Thymus (tissue), 11 donors: ENCODE measurements at regions not wholly inside any gene's neighbourhood (a gene's known extent, or its start where the extent isn't known, plus 50 kb on each side); places are given as distances from the start of the nearest gene placed in this dataset.

Experiments
- DNase-seq, 9 donors: peaks; one replicate each; pipeline ENCODE4 v3.0.0-alpha.2; 2013; ENCODE audit warnings: low spot score in 9 of 9, low read depth in 6 of 9, missing footprints in 1 of 9
- H3K27ac ChIP-seq, 2 donors: one replicate each; pipeline ENCODE4 v1.5.1; 2013; ENCODE audit warnings: control low read depth in 1 of 2, low read depth in 1 of 2, low read length in 1 of 2, mild to moderate bottlenecking in 1 of 2, moderate library complexity in 1 of 2
- H3K27me3 ChIP-seq, 2 donors: one replicate each; pipeline ENCODE4 v1.5.1; 2013; ENCODE audit warnings: low read length in 1 of 2; ENCODE audit not compliant: control insufficient read depth in 2 of 2, insufficient read depth in 1 of 2
- H3K36me3 ChIP-seq, 2 donors: one replicate each; pipeline ENCODE4 v1.5.1; 2013; ENCODE audit warnings: low read length in 1 of 2, mild to moderate bottlenecking in 1 of 2, moderate library complexity in 1 of 2; ENCODE audit not compliant: control insufficient read depth in 2 of 2, insufficient read depth in 2 of 2
- H3K4me1 ChIP-seq, 2 donors: one replicate each; pipeline ENCODE4 v1.5.1; 2013; ENCODE audit warnings: low read length in 2 of 2; ENCODE audit not compliant: control insufficient read depth in 2 of 2, insufficient read depth in 2 of 2
- H3K4me3 ChIP-seq, 2 donors: one replicate each; pipeline ENCODE4 v1.5.1; 2013; ENCODE audit warnings: low read length in 2 of 2, control low read depth in 1 of 2, mild to moderate bottlenecking in 1 of 2
- H3K9me3 ChIP-seq, 2 donors: one replicate each; pipeline ENCODE4 v1.5.1; 2013; ENCODE audit warnings: low read length in 1 of 2, mild to moderate bottlenecking in 1 of 2; ENCODE audit not compliant: control insufficient read depth in 2 of 2, insufficient read depth in 1 of 2
- WGBS: extraction: QIAGEN DNeasy Blood & Tissue Kit; methylation state at CpG from one replicate; pipeline ENCODE4 v1.1.7; 2013; 5-methylcytosine and 5-hydroxymethylcytosine counted together
- donor health status: healthy.

DNA sequence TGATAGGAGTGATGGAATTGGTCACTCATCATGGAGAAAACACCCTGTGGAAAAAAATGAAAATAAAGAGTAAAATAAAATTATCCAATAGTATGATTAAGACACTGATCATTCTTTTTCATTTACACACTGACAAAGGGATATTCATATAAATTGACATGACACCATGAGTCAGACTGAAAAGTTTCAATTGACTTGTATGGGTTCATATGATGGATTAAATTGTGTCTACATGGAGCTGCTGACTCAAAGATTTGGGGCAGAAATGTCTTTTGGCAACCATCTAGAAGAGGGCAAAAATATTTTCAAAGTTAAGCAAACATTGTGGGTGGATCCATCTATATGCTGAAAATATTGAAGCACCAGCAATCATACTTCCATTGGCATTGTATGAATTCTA lies 153.4 kb upstream of the PPP3CA start:
- no peak for DNase-seq
- Histone ChIP-seq H3K9me3 (no peaks in the 10 kb centered on the region), H3K27ac (no peak overlapping the region), H3K36me3 (no peaks in the 10 kb centered on the region), H3K4me3 (no peak overlapping the region), H3K4me1 (no peaks in the 10 kb centered on the region), H3K27me3 (no peaks in the 10 kb centered on the region)

DNA sequence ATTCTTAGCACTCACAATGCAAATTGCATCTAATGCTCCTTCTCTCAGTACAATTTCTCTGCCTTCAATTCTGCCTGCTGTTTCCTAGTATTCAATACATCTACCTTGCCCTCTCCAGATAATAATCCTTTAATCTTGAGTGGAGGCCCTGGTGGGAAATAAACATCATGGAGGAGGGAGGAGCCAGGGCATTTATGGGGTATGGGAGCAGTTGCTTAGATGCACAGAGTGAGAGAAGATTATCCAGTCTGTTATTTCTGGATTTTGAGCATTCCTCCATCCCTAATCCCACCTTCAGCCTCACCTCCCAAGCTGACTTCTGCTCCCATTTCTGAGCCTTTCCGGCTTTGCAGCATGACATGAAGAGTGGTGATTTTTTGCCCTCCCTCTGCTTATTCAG lies 127.9 kb upstream of the PPP3CA start:
- Histone ChIP-seq H3K36me3 (no peaks in the 10 kb centered on the region), H3K27me3 (no peaks in the 10 kb centered on the region), H3K4me3 (no peak overlapping the region), H3K27ac (no peak overlapping the region), H3K4me1 (no peaks in the 10 kb centered on the region), H3K9me3 (no peaks in the 10 kb centered on the region)
- no peak for DNase-seq
- WGBS = 100% methylated on average over 1 of the region's 1 CpG

DNA sequence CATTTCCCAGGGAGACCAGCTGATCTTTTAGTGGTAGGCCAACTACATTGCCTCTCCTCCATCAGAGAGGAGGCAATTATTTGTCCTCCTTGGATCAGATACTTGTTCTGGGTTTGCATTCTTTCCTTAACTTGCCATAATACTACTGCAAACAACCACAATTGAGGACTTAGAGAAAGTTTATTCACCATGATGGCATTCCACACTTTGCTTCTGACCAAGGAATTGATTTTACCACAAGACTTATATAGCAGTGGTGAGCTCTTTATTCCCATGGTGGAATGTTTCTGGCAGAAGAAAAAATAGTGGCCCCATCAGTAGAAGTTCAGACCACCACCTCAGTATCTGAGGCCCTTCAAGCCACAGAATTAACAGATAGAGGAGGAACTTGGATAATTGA lies 123.9 kb upstream of the PPP3CA start:
- Histone ChIP-seq H3K4me3 (no peak overlapping the region), H3K27ac (no peak overlapping the region), H3K4me1 (no peaks in the 10 kb centered on the region), H3K9me3 (no peaks in the 10 kb centered on the region), H3K36me3 (no peaks in the 10 kb centered on the region), H3K27me3 (no peaks in the 10 kb centered on the region)
- no peak for DNase-seq

DNA sequence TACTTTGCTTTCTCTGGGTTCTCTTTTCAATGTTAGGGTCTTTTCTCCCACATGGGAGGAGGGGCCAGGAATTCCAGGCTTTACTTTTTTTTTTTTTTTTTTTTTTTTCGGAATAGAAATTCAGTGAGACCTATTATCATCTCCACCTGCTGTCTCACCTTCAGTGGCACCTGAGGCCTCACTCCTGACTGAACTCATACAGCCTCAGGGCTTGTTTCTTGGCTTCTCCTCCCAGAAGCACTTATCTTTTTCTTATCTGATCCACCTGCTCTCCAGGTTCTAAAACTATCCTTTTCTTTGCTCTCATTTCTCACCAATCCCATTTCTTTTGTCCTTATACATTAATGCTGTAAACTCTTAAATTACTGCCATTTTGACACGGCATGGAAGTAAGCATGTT lies 117.3 kb upstream of the PPP3CA start:
- no peaks in the 10 kb centered on the region for H3K9me3 ChIP-seq
- no peaks in the 10 kb centered on the region for H3K36me3 ChIP-seq
- H3K4me3 ChIP-seq = no peak overlapping the region
- no peaks in the 10 kb centered on the region for H3K4me1 ChIP-seq
- no peak for DNase-seq
- no peaks in the 10 kb centered on the region for H3K27me3 ChIP-seq
- WGBS = 42% methylated on average over 2 of the region's 2 CpGs
- H3K27ac ChIP-seq = no peak overlapping the region

DNA sequence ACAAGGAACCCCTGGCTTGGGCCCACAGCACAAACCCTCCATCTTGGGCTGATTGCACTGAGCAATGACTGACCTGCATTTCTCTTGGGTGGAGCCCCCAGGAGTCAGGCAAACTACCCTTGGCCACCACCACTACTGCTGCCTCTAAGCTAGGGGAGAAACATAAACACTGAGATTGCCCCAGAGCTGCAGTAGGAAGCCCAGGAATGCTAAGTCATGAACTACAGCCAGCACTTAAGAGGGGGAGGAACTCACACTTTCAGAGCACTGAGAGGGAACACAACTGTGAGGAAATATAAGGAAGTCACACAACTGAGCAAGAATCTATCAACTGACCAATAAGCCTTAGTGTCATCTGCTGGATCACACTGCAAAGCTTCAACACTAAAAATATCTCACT lies 111.6 kb upstream of the PPP3CA start:
- peaks cover 0 to 12% of the 10 kb centered on the region in 2 donors for H3K9me3 ChIP-seq
- no peaks in the 10 kb centered on the region for H3K36me3 ChIP-seq
- H3K27me3 ChIP-seq = no peaks in the 10 kb centered on the region
- no peak for DNase-seq
- no peak overlapping the region for H3K27ac ChIP-seq
- H3K4me3 ChIP-seq = no peak overlapping the region
- no peaks in the 10 kb centered on the region for H3K4me1 ChIP-seq

DNA sequence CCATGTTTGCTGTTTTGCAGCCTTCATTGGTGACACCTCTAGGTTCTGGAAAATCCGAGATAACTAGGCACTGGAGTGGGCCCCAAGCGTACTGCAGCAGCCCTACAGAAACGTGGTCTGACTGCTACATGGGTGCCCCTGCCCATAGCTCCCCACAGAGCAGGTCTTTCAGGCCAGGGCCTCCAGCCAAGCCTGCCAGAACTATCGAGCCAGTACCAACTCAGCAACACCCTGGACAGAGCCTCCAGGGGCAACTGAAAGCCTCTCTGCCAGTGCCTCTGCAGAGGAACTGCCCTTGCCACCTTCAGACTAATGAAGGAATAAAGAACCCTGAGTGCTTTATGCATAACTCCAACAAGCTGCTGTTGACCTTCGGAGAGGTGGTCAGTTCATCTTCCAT lies 111.1 kb upstream of the PPP3CA start:
- Histone ChIP-seq H3K27ac (no peak overlapping the region), H3K4me1 (no peaks in the 10 kb centered on the region), H3K27me3 (no peaks in the 10 kb centered on the region), H3K36me3 (no peaks in the 10 kb centered on the region), H3K4me3 (no peak overlapping the region), H3K9me3 (peaks cover 0 to 12% of the 10 kb centered on the region in 2 donors)
- WGBS = 92% methylated on average over 5 of the region's 5 CpGs
- no peak for DNase-seq

DNA sequence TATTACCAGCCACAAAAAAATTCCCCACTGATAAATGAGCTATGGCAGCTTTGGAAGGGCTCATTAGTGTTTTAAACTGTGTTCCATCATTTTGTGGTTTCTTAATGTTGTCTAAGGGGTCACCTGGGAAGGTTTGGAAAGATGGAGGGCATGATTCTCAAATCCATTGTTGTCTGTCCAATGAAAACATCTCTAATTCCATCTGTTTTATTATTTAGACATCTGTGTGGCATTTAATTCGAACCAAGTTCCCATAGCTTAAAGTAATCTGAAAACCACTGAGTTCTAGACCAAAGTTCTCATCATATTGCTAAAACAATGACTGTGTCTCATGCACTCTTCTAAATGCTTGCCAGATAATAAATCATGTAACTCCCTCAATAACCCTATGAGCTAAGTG lies 103.8 kb upstream of the PPP3CA start:
- Histone ChIP-seq H3K27ac (no peak overlapping the region), H3K9me3 (no peaks in the 10 kb centered on the region), H3K4me1 (no peaks in the 10 kb centered on the region), H3K36me3 (no peaks in the 10 kb centered on the region), H3K4me3 (no peak overlapping the region), H3K27me3 (no peaks in the 10 kb centered on the region)
- WGBS = 82% methylated on average over 1 of the region's 1 CpG
- DNase-seq = no peak

DNA sequence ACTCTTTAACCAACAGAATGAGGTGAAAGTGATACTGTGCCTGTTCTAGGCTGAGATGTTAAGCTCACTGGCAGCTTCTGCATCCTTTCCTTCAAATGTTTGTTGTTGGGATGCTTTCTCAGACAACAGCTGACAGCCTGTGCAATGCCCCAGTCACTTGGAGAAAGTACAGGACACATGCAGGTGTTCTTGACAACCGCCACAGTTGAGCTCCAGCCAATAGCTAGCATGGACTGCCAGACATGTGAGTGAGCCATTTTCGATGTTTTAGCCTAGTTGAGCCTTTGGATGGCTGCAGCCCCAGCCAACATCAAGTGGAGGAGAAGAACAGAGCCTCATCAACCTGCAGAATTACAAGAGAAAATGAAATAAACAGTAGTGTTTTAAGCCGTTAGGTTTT lies 94.1 kb upstream of the PPP3CA start:
- H3K27ac ChIP-seq = no peak overlapping the region
- H3K4me3 ChIP-seq = no peak overlapping the region
- no peaks in the 10 kb centered on the region for H3K36me3 ChIP-seq
- H3K9me3 ChIP-seq = no peaks in the 10 kb centered on the region
- no peaks in the 10 kb centered on the region for H3K4me1 ChIP-seq
- no peak for DNase-seq
- no peaks in the 10 kb centered on the region for H3K27me3 ChIP-seq
- WGBS = 98% methylated on average over 3 of the region's 3 CpGs

DNA sequence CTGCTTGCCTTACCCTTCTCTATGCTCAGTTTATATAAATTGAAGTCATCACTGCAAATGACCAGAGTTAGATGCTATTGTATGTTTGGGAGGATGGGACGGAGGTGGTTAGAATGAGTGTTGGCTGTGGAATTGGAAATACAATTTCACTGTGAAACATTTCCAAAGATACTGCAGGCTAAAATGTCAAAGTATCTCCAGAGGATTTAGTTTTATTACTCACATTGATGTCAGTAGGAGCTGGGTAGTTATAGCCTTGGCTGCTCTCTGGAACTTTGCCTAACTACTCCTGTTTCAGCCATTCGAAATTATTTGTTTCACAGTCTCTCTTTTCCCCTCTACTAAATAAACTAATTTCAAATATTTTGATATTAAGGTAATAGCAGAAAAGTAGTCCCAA lies 92.6 kb upstream of the PPP3CA start:
- WGBS = 91% methylated on average over 2 of the region's 2 CpGs
- H3K4me3 ChIP-seq = no peak overlapping the region
- no peaks in the 10 kb centered on the region for H3K9me3 ChIP-seq
- no peaks in the 10 kb centered on the region for H3K27me3 ChIP-seq
- no peaks in the 10 kb centered on the region for H3K4me1 ChIP-seq
- H3K36me3 ChIP-seq = no peaks in the 10 kb centered on the region
- H3K27ac ChIP-seq = no peak overlapping the region
- DNase-seq = no peak

DNA sequence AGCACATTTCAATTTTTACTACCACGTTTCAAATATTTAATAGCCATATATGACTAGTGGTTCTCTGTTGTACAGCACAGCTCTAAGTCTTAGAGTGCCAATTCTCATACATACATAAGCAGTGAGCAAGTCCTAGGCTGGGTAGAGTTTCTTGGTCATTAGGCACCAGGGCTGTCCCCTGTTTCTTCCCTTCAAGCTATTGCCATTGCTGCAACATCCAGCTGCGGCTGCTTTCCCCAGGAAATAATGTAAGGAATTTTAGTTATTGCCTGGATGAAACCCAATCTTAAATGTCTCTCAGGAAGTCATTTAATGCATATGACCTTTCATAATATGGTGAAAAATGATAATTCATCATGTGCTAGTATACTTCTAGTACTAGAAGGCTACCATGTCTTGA lies 74.1 kb upstream of the PPP3CA start:
- Histone ChIP-seq H3K4me1 (peaks cover 6 to 18% of the 10 kb centered on the region in 2 donors), H3K36me3 (no peaks in the 10 kb centered on the region), H3K27ac (no peak overlapping the region), H3K27me3 (peaks cover 0 to 9% of the 10 kb centered on the region in 2 donors), H3K9me3 (peaks cover 0 to 9% of the 10 kb centered on the region in 2 donors), H3K4me3 (no peak overlapping the region)
- no peak for DNase-seq
- 72% methylated on average over 2 of the region's 2 CpGs for WGBS
